Left lung (tissue), 4 donors: ENCODE measurements at regions not wholly inside any gene's neighbourhood (a gene's known extent, or its start where the extent isn't known, plus 50 kb on each side); places are given as distances from the start of the nearest gene placed in this dataset.
"Not testable (repeated sequence)": the region's sequence is repeated elsewhere in the genome, so short reads cannot be mapped to it uniquely, and the experiment has no call there.

Experiments
- ATAC-seq: fragments of 200-7000 bp; cut with Tn5 transposase; one replicate; pipeline ENCODE4 v1.9.1; 2020; ENCODE audit warnings: moderate library complexity
- DNase-seq, 4 donors: peaks; one replicate each; pipeline ENCODE4 v3.0.0-alpha.2; 2013 to 2020
- H3K27ac ChIP-seq, 2 donors: fragments of 200-600 bp; sonication (generic) in 1 of 2; one replicate each; pipeline versions ENCODE4 v1.5.0 to v1.8.0; 2020 to 2021
- H3K27me3 ChIP-seq, 2 donors: fragments of 200-600 bp; sonication (generic) in 1 of 2; one replicate each; pipeline versions ENCODE4 v1.5.0 to v1.8.0; 2020 to 2021
- H3K36me3 ChIP-seq, 2 donors: fragments of 200-600 bp; sonication (generic) in 1 of 2; one replicate each; pipeline versions ENCODE4 v1.5.0 to v1.8.0; 2020 to 2021
- H3K4me1 ChIP-seq, 2 donors: fragments of 200-600 bp; one replicate each; pipeline ENCODE4 v1.8.0; 2021
- H3K4me3 ChIP-seq, 2 donors: fragments of 200-600 bp; sonication (generic) in 1 of 2; one replicate each; pipeline versions ENCODE4 v1.5.0 to v1.8.0; 2020 to 2021; ENCODE audit warnings: mild to moderate bottlenecking in 1 of 2
- H3K9me3 ChIP-seq, 2 donors: fragments of 200-600 bp; sonication (generic) in 1 of 2; one replicate each; pipeline versions ENCODE4 v1.5.0 to v1.8.0; 2020 to 2021
- intact Hi-C, 2 donors: fragments of 100-400 bp; cut with DNase I; formaldehyde crosslinking; loops; one replicate each; pipeline versions ENCODE4 v1.11.2 to v1.14.2; 2022
- TF ChIP-seq, protein P1 (sequence below), 2 donors: fragments of 200-600 bp; sonication (generic) in 1 of 2; IDR thresholded peaks; one replicate each; pipeline versions ENCODE4 v1.5.0 to v1.8.0; 2021; ENCODE audit warnings: antibody characterized with exemption in 2 of 2
- donor health status: DM: no; HTN: yes; CAD: no.
- donor health status: DM: no; HTN: no; CAD: no.

DNA sequence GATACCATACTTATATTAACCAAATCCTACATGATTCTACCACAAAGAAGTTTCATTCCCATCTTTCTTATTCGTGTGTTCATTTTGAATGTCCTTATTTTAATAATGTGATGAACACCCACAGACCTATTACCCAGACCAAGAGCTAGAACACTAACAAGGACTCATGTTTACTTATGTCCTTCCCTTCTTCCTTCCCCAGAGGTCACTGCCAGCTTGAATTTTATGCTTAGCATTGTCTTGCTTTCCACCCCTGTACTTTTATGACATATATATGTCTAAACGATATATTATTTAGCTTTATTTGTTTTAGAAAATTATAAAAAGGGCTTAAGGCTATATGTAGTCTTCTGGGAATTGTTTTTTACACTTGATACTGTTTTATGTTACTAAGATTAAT lies 238.6 kb downstream of the LRIG3 start:
- ATAC-seq = no peak

DNA sequence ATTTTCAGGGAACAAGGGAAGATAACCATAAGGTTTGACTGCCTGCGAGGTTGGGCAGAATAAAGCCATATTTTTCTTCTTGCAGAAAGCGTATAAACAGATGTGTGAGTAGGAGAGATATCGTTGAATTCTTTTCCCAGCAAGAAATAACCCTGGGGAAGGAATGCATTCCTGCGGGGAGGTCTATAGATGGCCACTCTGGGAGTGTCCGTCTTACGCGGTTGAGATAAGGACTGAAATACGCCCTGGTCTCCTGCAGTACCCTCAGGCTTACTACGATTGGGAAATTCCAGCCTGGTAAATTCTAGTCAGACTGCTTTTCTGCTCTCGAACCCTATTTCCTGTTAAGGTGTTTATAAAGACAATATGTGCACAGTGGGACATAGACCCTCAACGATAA lies 225.0 kb downstream of the LRIG3 start:
- intact Hi-C loops = no loop called here
- Histone ChIP-seq H3K4me3 (no peak overlapping the region), H3K4me1 (no peaks in the 10 kb centered on the region), H3K27ac (no peak overlapping the region), H3K9me3 (peaks cover 0 to 45% of the 10 kb centered on the region in 2 donors), H3K27me3 (no peaks in the 10 kb centered on the region), H3K36me3 (no peaks in the 10 kb centered on the region)
- DNase-seq (no peak), ATAC-seq (no peak)
- TF ChIP-seq, protein P1, sequence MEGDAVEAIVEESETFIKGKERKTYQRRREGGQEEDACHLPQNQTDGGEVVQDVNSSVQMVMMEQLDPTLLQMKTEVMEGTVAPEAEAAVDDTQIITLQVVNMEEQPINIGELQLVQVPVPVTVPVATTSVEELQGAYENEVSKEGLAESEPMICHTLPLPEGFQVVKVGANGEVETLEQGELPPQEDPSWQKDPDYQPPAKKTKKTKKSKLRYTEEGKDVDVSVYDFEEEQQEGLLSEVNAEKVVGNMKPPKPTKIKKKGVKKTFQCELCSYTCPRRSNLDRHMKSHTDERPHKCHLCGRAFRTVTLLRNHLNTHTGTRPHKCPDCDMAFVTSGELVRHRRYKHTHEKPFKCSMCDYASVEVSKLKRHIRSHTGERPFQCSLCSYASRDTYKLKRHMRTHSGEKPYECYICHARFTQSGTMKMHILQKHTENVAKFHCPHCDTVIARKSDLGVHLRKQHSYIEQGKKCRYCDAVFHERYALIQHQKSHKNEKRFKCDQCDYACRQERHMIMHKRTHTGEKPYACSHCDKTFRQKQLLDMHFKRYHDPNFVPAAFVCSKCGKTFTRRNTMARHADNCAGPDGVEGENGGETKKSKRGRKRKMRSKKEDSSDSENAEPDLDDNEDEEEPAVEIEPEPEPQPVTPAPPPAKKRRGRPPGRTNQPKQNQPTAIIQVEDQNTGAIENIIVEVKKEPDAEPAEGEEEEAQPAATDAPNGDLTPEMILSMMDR (IDR thresholded peaks at IDR 0.05) = no peak

More for the DNA sequence above, 238.6 kb downstream of the LRIG3 start:
- TF ChIP-seq, protein P1 (IDR thresholded peaks at IDR 0.05) = no peak
- H3K27ac ChIP-seq = no peak overlapping the region
- H3K4me3 ChIP-seq = no peak overlapping the region
- intact Hi-C loops = no loop called here
- H3K4me1 ChIP-seq = no peaks in the 10 kb centered on the region
- no peaks in the 10 kb centered on the region for H3K36me3 ChIP-seq
- no peaks in the 10 kb centered on the region for H3K27me3 ChIP-seq
- no peak for DNase-seq
- peaks cover 0 to 34% of the 10 kb centered on the region in 2 donors for H3K9me3 ChIP-seq

DNA sequence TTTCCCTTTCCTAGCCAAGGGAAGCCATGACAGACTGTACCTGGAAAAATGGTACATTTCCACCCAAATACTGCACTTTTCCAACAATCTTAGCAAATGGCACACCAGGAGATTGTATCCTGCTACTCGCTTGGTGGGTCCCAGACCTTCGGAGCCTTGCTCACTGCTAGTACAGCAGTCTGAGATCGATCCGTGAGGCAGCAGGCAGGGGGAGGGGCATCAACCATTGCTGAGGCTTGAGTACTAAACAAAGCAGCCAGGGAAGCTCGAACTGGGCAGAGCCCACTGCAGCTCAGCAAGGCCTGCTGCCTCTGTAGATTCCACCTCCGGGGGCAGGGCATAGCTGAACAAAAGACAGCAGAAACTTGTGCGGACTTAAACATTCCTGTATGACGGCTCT lies 218.8 kb downstream of the LRIG3 start:
- Histone ChIP-seq H3K36me3 (no peaks in the 10 kb centered on the region), H3K4me1 (no peaks in the 10 kb centered on the region), H3K27me3 (no peaks in the 10 kb centered on the region), H3K4me3 (no peak overlapping the region), H3K27ac (no peak overlapping the region), H3K9me3 (peaks cover 0 to 28% of the 10 kb centered on the region in 2 donors)
- intact Hi-C loops = no loop called here
- DNase-seq (no peak), ATAC-seq (no peak)
- TF ChIP-seq, protein P1 (IDR thresholded peaks at IDR 0.05) = no peak

DNA sequence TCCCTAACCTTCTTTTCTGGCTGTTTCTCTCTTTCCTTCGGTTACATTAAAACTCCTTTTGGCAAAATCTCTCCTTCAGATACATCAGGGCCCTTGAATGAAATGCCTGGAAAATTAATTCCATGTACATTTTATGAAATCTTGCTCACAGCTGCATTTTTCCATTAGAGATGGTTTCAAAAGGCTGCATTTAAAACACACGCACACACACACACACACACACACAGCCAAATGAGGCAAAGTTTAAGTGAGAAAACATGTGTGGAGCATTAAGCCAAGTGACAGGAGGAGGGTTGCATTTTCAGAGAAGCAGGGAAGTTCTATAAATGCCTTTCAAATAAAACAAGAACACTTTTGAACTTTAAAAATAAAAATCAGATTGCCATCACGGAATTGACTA lies 216.4 kb downstream of the LRIG3 start:
- no peak for ATAC-seq

DNA sequence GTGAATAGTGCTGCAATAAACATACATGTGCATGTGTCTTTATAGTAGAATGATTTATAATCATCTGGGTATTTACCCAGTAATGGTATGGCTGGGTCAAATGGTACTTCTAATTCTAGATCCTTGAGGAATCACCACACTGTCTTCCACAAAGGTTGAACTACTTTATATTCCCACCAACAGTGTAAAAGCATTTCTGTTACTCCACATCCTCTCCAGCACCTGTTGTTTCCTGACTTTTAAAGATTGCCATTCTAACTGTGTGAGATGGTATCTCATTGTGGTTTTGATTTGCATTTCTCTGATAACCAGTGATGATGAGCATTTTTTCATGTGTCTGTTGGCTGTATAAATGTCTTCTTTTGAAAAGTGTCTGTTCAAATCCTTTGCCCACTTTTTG lies 215.5 kb downstream of the LRIG3 start:
- intact Hi-C loops, ATAC-seq, DNase-seq, H3K27me3 ChIP-seq, H3K36me3 ChIP-seq, H3K4me1 ChIP-seq, H3K27ac ChIP-seq, H3K4me3 ChIP-seq: not testable (repeated sequence)
- H3K9me3 ChIP-seq = peaks cover 0 to 31% of the 10 kb centered on the region in 2 donors

More for the DNA sequence above, 216.4 kb downstream of the LRIG3 start:
- intact Hi-C loops = no loop called here
- peak in 2 of 4 donors; percentile 56 to 65 for DNase-seq
- Histone ChIP-seq H3K27me3 (no peaks in the 10 kb centered on the region), H3K4me1 (no peaks in the 10 kb centered on the region), H3K4me3 (no peak overlapping the region), H3K36me3 (no peaks in the 10 kb centered on the region), H3K9me3 (peaks cover 0 to 26% of the 10 kb centered on the region in 2 donors), H3K27ac (no peak overlapping the region)
- TF ChIP-seq, protein P1 (IDR thresholded peaks at IDR 0.05) = no peak

- ATAC-seq (no peak), DNase-seq (no peak)
- H3K27me3 ChIP-seq = no peaks in the 10 kb centered on the region
- no peaks in the 10 kb centered on the region for H3K4me1 ChIP-seq
- H3K9me3 ChIP-seq = peaks cover 0 to 21% of the 10 kb centered on the region in 2 donors
- intact Hi-C loops = no loop called here
- TF ChIP-seq, protein P1 (IDR thresholded peaks at IDR 0.05) = no peak
- no peak overlapping the region for H3K27ac ChIP-seq
- no peaks in the 10 kb centered on the region for H3K36me3 ChIP-seq
- no peak overlapping the region for H3K4me3 ChIP-seq
Observed at GRCh38 chr12:58710901-58711300, 209.4 kb downstream of the LRIG3 start.
